ENCODE measurements at regions not wholly inside any gene's neighbourhood (a gene's known extent, or its start where the extent isn't known, plus 50 kb on each side); places are given as distances from the start of the nearest gene placed in this dataset.

- Histone ChIP-seq H4K5ac (ENCODE audit: insufficient read length, low read depth, low read length) (no peak overlapping the region), H4K8ac (replicated peaks; ENCODE audit: insufficient read length, low read depth, low read length) (no peak overlapping the region), H3K56ac (ENCODE audit: insufficient read length, low read depth, low read length) (no peak overlapping the region), H3K79me1 (ENCODE audit: insufficient read depth, low read depth, low read length, poor library complexity, severe bottlenecking) (no peaks in the 10 kb centered on the region), H4K91ac (ENCODE audit: insufficient read length, low read depth, low read length) (no peak overlapping the region), H2BK120ac (ENCODE audit: low read depth, low read length, poor library complexity, severe bottlenecking) (no peak overlapping the region), H3K4ac (ENCODE audit: low read depth, low read length) (no peak overlapping the region), H2BK15ac (ENCODE audit: low read depth, low read length) (no peak overlapping the region), H3K9me3 (ENCODE audit: control insufficient read depth, low read depth, low read length) (no peaks in the 10 kb centered on the region), H3K9ac (ENCODE audit: extremely low read depth, insufficient read length, low read length) (no peak overlapping the region), H3K4me2 (ENCODE audit: insufficient read depth, insufficient read length, low read length) (no peak overlapping the region), H3K79me2 (ENCODE audit: insufficient read depth, low read length) (no peaks in the 10 kb centered on the region), H3T11ph (ENCODE audit: low read length) (no peak overlapping the region), H3K27ac (ENCODE audit: insufficient read length, low read depth, low read length) (no peak overlapping the region), H2AFZ (ENCODE audit: low read length) (no peak overlapping the region), H4K20me1 (ENCODE audit: control insufficient read depth, insufficient read depth, insufficient read length) (no peaks in the 10 kb centered on the region), H2BK5ac (ENCODE audit: insufficient read length, low read length) (no peak overlapping the region), H2BK12ac (ENCODE audit: insufficient read length, low read depth, low read length) (no peak overlapping the region), H3K18ac (ENCODE audit: insufficient read length, low read depth, low read length) (no peak overlapping the region), H3K14ac (ENCODE audit: insufficient read depth, low read length) (no peak overlapping the region), H3K4me1 (ENCODE audit: insufficient read depth, low read length) (no peaks in the 10 kb centered on the region), H3K23ac (ENCODE audit: insufficient read length, low read depth, low read length) (no peak overlapping the region), H3K23me2 (ENCODE audit: insufficient read length, low read depth, low read length, poor library complexity, severe bottlenecking) (no peaks in the 10 kb centered on the region), H2AK5ac (ENCODE audit: insufficient read length, low read length) (no peak overlapping the region), H2BK20ac (ENCODE audit: low read depth, low read length, poor library complexity, severe bottlenecking) (no peak overlapping the region), H3K27me3 (ENCODE audit: insufficient read depth, low read length) (no peaks in the 10 kb centered on the region)
- WGBS (ENCODE audit: extremely low coverage, insufficient read length, low lambda C conversion rate), result no CpG with 5 or more reads among the region's 7 CpGs
- no peak overlapping the region; a peak in 1 of 7 replicates for H3K27ac Mint-ChIP-seq
- no peak for DNase-seq
- H3K4me1 Mint-ChIP-seq, result peaks cover 11 to 17% of the 10 kb centered on the region in 2 experiments
- H3K27me3 Mint-ChIP-seq (ENCODE audit: low read depth), result no peaks in the 10 kb centered on the region
- H3K36me3 Mint-ChIP-seq (ENCODE audit: insufficient read depth in 1 of 3, low read depth in 3 of 3), result 0 out of 7 replicates have a peak, but pooled peaks cover 0 to 1% (median 0%) of the 10 kb centered on the region in 3 experiments
- no peak overlapping the region for H3K4me3 Mint-ChIP-seq
- TF ChIP-seq CTCF (conservative IDR thresholded peaks at IDR 0.05), result no peak
- 0 out of 5 replicates have a peak, but pooled peaks cover 0 to 3% of the 10 kb centered on the region in 2 experiments for H3K9me3 Mint-ChIP-seq
These were observed 294.0 kb downstream of the YTHDC2 start for GRCh38 chr5:113807427-113807991.
